Skeletal muscle satellite cell (primary cell): ENCODE measurements at regions not wholly inside any gene's neighbourhood (a gene's known extent, or its start where the extent isn't known, plus 50 kb on each side); places are given as distances from the start of the nearest gene placed in this dataset.

ENCODE experiments used
- H3K27me3 ChIP-seq: 2 replicates; pipeline ENCODE4 v1.7.0; 2013; ENCODE audit warnings: low read length; ENCODE audit not compliant: control insufficient read depth, insufficient read depth
- H3K36me3 ChIP-seq: 2 replicates; pipeline ENCODE4 v1.7.0; 2013; ENCODE audit warnings: mild to moderate bottlenecking, control low read depth, low read length; ENCODE audit not compliant: insufficient read depth
- H3K4me1 ChIP-seq: 2 replicates; pipeline ENCODE4 v1.7.0; 2013; ENCODE audit warnings: low read length; ENCODE audit not compliant: control insufficient read depth, insufficient read depth
- H3K4me2 ChIP-seq: 2 replicates; pipeline ENCODE4 v1.7.0; 2013; ENCODE audit warnings: mild to moderate bottlenecking, low read length
- H3K4me3 ChIP-seq: 2 replicates; pipeline ENCODE4 v1.7.0; 2013; ENCODE audit warnings: low read length
- H3K9ac ChIP-seq: 2 replicates; pipeline ENCODE4 v1.7.0; 2013; ENCODE audit warnings: mild to moderate bottlenecking, low read depth, low read length, moderate library complexity
- H3K9me3 ChIP-seq: replicated peaks from 2 replicates; pipeline ENCODE4 v1.7.0; 2013; ENCODE audit warnings: mild to moderate bottlenecking, control low read depth, low read length

- no peak overlapping the region for H3K4me3 ChIP-seq
- H3K4me2 ChIP-seq = no peak overlapping the region
- no peaks in the 10 kb centered on the region for H3K9me3 ChIP-seq
Measured at GRCh38 chr7:46317256-46317655, 396.2 kb upstream of the IGFBP3 start.

GRCh38 chr7:46315891-46316290 is 394.8 kb upstream of the IGFBP3 start:
- Histone ChIP-seq H3K27me3 (no peaks in the 10 kb centered on the region), H3K9ac (no peak overlapping the region), H3K36me3 (no peaks in the 10 kb centered on the region), H3K4me3 (no peak overlapping the region), H3K4me1 (peaks cover 4% of the 10 kb centered on the region), H3K9me3 (no peaks in the 10 kb centered on the region), H3K4me2 (no peak overlapping the region)

More at GRCh38 chr7:46317256-46317655, 396.2 kb upstream of the IGFBP3 start:
- H3K36me3 ChIP-seq = no peaks in the 10 kb centered on the region
- no peaks in the 10 kb centered on the region for H3K27me3 ChIP-seq
- H3K9ac ChIP-seq = no peak overlapping the region
- H3K4me1 ChIP-seq = peaks cover 10% of the 10 kb centered on the region

DNA sequence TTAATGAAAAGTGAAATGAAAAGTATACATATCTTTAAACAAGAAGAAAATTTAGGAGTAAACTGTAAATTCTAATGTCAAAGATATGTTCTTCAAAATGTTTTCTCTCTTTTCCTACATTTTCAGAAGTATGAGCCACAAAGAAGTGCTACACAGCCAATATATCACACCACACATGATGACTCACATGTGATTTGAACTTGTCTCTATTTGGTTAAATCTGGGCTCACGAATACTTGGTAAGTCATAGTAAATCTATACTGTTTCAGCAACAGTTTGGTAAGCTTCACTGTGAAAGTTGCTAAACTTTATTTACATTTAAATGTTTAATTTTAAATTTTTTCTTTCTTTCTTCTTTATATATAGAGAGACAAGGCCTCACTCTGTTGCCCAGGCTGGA is 380.6 kb upstream of the IGFBP3 start:
- peaks cover 7% of the 10 kb centered on the region for H3K9me3 ChIP-seq
- H3K4me3 ChIP-seq = no peak overlapping the region
- peaks cover 7% of the 10 kb centered on the region for H3K4me1 ChIP-seq
- no peak overlapping the region for H3K9ac ChIP-seq
- H3K27me3 ChIP-seq = no peaks in the 10 kb centered on the region
- H3K4me2 ChIP-seq = no peak overlapping the region
- H3K36me3 ChIP-seq = no peaks in the 10 kb centered on the region

DNA sequence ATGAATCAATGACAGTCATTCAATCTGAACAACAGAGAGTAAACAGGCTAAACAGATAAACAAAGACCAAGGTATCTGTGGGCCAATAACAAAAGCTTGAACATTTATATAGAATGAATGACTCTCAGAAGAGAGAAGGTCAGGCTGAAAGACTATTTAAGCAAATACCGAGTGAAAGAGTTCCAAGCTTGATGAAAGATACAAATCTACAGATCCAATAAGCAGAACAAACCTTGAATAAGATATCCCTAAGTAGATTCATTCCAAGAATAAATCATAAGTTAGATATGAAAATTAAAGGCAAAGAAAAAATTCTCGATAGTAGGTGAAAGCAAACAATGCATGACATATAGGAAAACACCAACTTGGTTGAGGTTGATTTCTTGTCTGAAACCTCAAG is 376.4 kb upstream of the IGFBP3 start:
- H3K36me3 ChIP-seq = no peaks in the 10 kb centered on the region
- H3K9ac ChIP-seq = no peak overlapping the region
- no peak overlapping the region for H3K4me2 ChIP-seq
- peaks cover 7% of the 10 kb centered on the region for H3K9me3 ChIP-seq
- H3K27me3 ChIP-seq = no peaks in the 10 kb centered on the region
- H3K4me1 ChIP-seq = peaks cover 12% of the 10 kb centered on the region
- no peak overlapping the region for H3K4me3 ChIP-seq

- Histone ChIP-seq H3K4me1 (peaks cover 15% of the 10 kb centered on the region), H3K36me3 (no peaks in the 10 kb centered on the region), H3K27me3 (no peaks in the 10 kb centered on the region), H3K9me3 (peaks cover 7% of the 10 kb centered on the region), H3K4me2 (no peak overlapping the region), H3K9ac (no peak overlapping the region), H3K4me3 (no peak overlapping the region)
Measured at GRCh38 chr7:46296526-46296925, 375.5 kb upstream of the IGFBP3 start.

GRCh38 chr7:46294381-46294780 is 373.3 kb upstream of the IGFBP3 start:
- H3K4me2 ChIP-seq = no peak overlapping the region
- H3K9ac ChIP-seq = no peak overlapping the region
- H3K9me3 ChIP-seq = peaks cover 7% of the 10 kb centered on the region
- no peaks in the 10 kb centered on the region for H3K27me3 ChIP-seq
- no peaks in the 10 kb centered on the region for H3K36me3 ChIP-seq
- H3K4me1 ChIP-seq = peaks cover 31% of the 10 kb centered on the region
- H3K4me3 ChIP-seq = no peak overlapping the region

DNA sequence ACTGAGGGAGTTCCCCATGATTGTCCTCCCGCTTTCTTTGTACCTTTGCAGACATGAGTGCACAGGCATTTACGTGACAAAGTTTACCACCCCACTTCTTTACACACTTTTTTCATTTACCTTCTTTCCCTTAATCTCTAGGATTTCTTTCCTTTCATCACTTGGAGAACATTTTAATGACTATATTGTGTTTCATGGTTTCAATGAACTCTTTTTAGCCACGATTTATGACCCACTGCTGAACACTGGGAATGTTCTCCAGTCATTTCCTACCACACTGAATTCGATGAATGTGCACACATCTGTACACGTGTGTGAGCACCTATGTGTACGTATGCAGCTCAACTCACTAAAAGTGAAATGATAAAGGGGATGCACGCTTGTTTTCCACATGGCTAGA is 371.7 kb upstream of the IGFBP3 start:
- Histone ChIP-seq H3K27me3 (no peaks in the 10 kb centered on the region), H3K4me3 (no peak overlapping the region), H3K9ac (no peak overlapping the region), H3K4me1 (peaks cover 31% of the 10 kb centered on the region), H3K36me3 (no peaks in the 10 kb centered on the region), H3K9me3 (peaks cover 6% of the 10 kb centered on the region), H3K4me2 (no peak overlapping the region)

DNA sequence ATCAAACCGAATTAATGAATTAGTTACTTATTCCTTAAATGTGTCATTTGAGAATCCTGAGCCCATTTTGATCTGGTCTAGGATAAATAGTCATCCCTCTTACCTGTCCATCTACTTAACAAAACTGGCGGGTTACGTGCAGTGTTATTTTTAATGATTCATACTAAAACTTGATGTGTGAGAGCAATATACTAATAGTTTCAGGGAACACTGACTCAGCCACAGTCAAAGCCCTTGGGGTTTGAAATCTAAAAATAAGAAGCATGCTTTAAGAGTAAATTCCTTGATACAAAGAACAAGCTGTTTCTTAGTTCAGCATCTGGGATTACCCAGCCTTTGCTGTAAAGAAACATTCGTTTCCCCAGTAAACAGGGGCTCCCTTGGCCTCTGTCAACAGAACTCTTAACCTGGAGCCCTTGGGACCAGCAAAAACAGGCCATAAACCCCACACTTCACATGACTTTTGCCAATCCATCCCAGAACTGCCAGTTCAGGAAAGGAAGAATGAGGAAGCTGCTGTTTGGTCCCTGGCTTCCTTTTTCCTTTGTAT is 370.6 kb upstream of the IGFBP3 start:
- Histone ChIP-seq H3K36me3 (no peaks in the 10 kb centered on the region), H3K9ac (peak overlapping the region; percentile 76), H3K4me3 (peak overlapping the region; percentile 23), H3K4me2 (peak overlapping the region; percentile 67), H3K27me3 (no peaks in the 10 kb centered on the region), H3K9me3 (no peaks in the 10 kb centered on the region), H3K4me1 (peaks cover 31% of the 10 kb centered on the region)

- no peaks in the 10 kb centered on the region for H3K9me3 ChIP-seq
- peak overlapping the region; percentile 19 for H3K4me3 ChIP-seq
- no peaks in the 10 kb centered on the region for H3K36me3 ChIP-seq
- H3K9ac ChIP-seq = peak overlapping the region; percentile 48
- H3K27me3 ChIP-seq = no peaks in the 10 kb centered on the region
- peak overlapping the region; percentile 39 for H3K4me2 ChIP-seq
- H3K4me1 ChIP-seq = peaks cover 31% of the 10 kb centered on the region
Measured at GRCh38 chr7:46291050-46291438, 370.0 kb upstream of the IGFBP3 start.

DNA sequence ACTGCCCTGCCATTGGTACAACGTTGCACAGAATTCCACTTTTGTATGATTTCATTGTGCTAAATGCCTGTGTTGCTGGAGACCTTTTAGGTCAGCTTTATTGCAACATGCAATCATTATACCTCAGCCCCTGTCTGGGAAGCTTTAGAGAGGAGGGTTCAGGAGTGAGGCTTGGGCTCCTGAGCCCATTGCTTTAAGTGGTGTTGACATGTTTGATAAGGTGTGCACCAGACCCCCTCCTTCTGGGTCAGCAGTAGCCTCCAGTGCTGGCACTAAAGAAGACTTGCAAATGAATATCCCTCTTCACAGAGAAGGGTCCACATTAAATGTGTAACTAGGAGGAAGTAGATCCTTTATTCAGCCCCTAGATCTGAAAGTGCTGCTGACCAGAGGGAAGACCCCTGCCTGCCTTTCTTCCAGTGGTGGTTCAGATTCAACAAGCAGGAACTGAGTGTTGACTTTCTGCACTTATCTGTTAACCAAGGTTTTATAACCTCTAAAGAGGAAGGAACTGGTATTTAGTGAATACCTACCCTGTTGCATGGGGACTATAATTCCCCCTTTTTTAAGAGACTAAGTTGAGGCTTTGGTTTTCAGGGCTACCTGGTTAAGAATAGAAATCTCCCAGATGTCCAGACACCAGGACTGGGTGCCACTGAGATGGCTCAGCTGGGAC is 369.4 kb upstream of the IGFBP3 start:
- Histone ChIP-seq H3K27me3 (no peaks in the 10 kb centered on the region), H3K9me3 (no peaks in the 10 kb centered on the region), H3K9ac (peak overlapping the region; percentile 4), H3K36me3 (no peaks in the 10 kb centered on the region), H3K4me3 (no peak overlapping the region), H3K4me1 (peaks cover 31% of the 10 kb centered on the region), H3K4me2 (peak overlapping the region; percentile 39)

GRCh38 chr7:46288861-46289260 is 367.8 kb upstream of the IGFBP3 start:
- Histone ChIP-seq H3K4me2 (no peak overlapping the region), H3K9me3 (no peaks in the 10 kb centered on the region), H3K9ac (no peak overlapping the region), H3K36me3 (no peaks in the 10 kb centered on the region), H3K4me1 (peaks cover 31% of the 10 kb centered on the region), H3K4me3 (no peak overlapping the region), H3K27me3 (no peaks in the 10 kb centered on the region)

GRCh38 chr7:46288010-46288409 is 366.9 kb upstream of the IGFBP3 start:
- Histone ChIP-seq H3K4me1 (peaks cover 31% of the 10 kb centered on the region), H3K9me3 (no peaks in the 10 kb centered on the region), H3K4me2 (no peak overlapping the region), H3K4me3 (no peak overlapping the region), H3K27me3 (no peaks in the 10 kb centered on the region), H3K36me3 (no peaks in the 10 kb centered on the region), H3K9ac (no peak overlapping the region)
